NCI-H128 (cell line): ENCODE measurements at regions not wholly inside any gene's neighbourhood (a gene's known extent, or its start where the extent isn't known, plus 50 kb on each side); places are given as distances from the start of the nearest gene placed in this dataset.

Source experiments
- DNase-seq: peaks from one replicate; lab custom pipeline; 2025; ENCODE audit not compliant: unreplicated experiment; lab: John Stamatoyannopoulos, UW

- no peak for DNase-seq
These were observed 199.3 kb downstream of the PCDH18 start for GRCh38 chr4:137333031-137333430.

DNA sequence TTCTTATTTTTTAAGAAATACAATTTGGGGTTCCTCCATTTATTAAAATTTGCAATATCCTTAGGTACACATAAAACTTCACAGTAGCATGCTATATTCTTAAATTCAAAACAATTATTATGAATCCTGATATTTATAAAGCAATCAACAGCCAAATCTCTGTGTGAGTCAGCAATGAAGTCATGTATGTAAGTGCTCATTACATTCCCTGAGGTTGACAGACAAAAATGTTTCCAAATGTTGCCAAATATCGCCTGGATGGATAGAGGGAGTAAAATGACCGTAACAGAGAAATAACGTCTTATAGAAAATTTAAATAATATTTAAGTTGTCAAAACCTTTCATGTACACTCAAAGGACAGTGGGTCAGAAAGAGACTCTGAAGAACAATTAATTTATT, 220.0 kb downstream of the PCDH18 start:
- DNase-seq, result no peak

GRCh38 chr4:137310593-137311490, 221.5 kb downstream of the PCDH18 start:
- no peak for DNase-seq

GRCh38 chr4:137310166-137310565, 222.1 kb downstream of the PCDH18 start:
- DNase-seq, result no peak

DNA sequence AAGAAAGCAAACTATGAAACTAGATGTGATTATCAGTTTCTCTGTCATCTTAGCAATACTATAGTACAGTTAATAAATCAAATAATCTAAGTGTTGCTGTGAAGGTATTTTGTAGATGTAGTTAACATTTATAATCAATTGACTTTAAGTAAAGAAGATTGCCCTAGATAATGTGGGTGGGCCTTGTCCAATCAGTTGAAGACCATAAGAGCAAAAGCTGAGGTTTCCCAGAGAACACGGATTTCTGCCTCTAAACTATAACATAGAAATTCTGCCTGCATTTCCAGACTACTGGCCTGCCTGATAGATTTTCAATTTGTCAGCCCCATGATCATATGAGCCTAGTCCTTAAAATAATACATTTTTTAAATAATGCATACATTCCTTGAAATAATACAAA, 222.9 kb downstream of the PCDH18 start:
- no peak for DNase-seq

DNA sequence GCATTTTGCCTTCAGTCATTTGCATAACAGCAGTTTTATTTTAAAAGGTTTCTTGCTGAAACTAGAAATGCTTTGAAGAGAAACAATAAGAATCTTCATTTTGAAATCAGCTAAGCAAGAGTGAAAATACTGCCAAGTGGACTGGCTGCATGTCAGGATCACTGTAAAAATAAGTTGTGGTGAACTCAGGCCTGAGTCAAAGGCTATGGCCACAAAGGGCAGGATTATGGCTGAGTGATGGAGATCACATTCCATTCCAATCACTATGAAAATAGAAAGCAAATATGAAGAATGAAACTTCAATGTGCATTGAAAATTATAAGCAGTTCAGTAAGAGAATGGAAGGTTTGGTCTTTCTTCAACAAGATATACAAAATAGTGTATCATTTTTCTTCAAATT, 224.5 kb downstream of the PCDH18 start:
- no peak for DNase-seq

- no peak for DNase-seq
These were observed 231.5 kb downstream of the PCDH18 start for GRCh38 chr4:137300776-137301175.

GRCh38 chr4:137299281-137299680, 233.0 kb downstream of the PCDH18 start:
- DNase-seq, result no peak

- DNase-seq, result no peak
These were observed 239.0 kb downstream of the PCDH18 start for GRCh38 chr4:137293281-137293680.

DNA sequence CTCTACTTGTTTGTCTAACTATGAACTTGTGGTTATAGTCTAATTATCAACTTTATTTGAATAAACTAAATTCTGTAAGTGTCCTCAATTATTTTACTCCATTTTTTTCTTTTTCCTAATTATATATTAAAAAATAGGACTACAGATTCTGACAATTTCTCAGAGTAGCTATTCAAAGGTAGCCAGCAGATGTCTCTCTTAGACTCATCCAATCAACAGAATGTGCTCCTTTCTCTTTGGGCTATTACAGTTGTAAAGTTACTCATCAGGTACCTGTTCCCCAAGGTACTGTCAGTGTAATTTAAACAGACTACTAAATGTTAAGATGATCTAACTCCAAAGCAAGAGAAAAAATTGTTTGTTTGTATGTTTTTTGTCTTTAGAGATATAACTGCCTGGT, 248.6 kb downstream of the PCDH18 start:
- DNase-seq, result no peak

DNA sequence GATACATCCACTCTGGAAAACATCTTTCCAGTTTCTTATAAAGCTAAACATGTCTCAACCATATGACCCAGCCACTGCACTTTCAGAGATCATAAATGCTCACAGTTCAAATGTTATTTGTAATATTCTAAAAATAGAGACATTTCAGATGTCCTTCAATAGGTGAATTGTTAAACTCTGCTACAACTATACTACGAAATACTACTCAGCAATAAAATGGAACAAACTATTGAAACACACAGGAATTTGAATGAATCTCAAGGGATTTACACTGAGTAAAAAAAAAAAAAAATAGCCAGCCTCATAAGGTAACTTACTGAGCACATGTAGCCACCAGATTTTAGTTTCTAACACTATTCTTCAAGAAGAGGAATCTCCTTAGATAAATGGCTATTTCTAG, 253.9 kb downstream of the PCDH18 start:
- no peak for DNase-seq

- no peak for DNase-seq
These were observed 257.9 kb downstream of the PCDH18 start for GRCh38 chr4:137274404-137274803.

DNA sequence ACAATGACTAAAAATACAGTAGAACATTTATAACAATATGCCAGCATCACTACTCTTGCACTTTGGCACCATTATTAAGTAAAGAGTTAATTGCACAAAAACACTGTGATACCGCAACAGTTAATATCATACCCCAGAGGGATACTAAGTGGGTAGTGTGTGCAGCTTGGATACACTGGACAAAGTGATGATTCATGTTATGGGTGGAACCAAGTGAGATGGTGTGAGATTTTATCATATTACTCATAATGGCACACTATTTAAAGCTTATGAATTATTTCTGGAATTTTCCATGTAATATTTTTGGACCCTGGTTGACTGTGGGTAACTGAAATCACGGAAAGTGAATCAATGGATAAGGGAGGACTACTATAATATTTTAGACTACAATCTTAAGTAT, 265.3 kb downstream of the PCDH18 start:
- no peak for DNase-seq

DNA sequence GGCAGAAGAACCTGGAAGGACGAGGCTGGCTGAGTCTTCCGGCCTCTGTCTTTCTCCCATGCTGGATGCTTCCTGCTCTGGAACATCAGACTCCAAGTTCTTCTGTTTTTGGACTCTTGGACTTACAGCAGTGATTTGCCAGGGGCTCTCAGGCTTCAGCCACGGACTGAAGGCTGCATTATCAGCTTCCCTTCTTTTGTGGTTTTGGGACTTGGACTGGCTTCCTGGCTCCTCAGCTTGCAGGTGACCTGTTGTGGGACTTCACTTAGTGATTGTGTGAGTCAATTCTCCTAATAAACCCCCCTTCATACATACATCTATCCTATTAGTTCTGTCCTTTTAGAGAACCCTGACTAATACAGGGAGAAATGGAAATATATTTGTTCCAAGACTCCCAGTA, 265.8 kb downstream of the PCDH18 start:
- DNase-seq, result no peak

- DNase-seq, result no peak
These were observed 269.1 kb downstream of the PCDH18 start for GRCh38 chr4:137263206-137263605.

DNA sequence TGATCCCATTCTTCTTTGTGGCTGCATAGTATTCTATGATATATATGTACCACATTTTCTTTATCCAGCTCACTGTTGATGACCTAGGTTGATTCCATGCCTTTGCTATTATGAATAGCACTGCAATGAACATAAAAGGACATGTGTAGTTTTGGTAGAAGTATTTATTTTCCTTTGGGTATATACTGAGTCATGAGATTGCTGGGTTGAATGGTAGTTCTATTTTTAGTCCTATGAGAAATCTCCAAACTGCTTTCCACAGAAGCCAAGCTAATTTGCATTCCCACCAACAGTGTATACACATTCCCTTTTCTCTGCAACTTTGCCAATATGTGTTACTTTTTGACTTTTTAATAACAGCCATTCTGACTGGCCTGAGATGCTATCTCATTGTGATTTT, 278.3 kb downstream of the PCDH18 start:
- DNase-seq, result no peak

DNA sequence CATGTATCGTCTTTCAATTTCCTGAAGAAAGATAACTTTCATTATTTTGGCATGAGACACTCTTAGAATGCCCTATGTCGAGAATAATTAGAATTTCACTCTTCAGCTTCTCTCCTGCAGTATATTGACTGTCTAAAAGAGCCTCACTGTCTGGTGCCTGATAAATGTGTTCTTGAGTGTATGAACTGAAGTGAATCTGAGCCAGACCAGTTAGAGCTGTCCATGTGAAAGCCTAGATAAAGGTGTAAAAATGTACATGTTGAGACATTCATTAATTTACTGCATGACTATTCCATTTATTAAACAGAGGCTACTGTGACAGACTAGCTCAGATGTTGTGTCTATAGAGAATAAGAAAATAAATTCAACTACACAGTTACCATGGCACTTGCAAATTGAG, 283.2 kb downstream of the PCDH18 start:
- DNase-seq, result no peak

GRCh38 chr4:137238456-137239162, 293.7 kb downstream of the PCDH18 start:
- peak; percentile 60 for DNase-seq

DNA sequence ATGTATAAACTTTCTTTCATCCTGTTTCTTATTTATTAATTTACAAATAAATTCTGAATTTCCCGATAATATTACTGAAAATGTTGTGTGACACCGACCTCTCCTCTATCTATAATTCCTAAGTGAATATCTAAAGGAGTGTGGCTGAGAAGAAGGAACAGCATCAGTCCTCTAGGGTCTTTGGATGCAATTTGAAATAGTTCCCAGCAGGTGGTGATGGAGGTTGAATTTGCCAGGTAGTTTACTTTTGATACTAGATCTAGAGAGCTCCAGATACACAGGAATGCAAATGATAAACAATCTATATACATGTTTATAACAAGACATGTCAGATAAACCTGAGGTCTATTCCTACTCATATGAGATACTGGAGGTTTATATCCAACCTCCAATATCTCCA, 305.4 kb downstream of the PCDH18 start:
- no peak for DNase-seq

- DNase-seq, result no peak
These were observed 306.1 kb downstream of the PCDH18 start for GRCh38 chr4:137226221-137226620.

DNA sequence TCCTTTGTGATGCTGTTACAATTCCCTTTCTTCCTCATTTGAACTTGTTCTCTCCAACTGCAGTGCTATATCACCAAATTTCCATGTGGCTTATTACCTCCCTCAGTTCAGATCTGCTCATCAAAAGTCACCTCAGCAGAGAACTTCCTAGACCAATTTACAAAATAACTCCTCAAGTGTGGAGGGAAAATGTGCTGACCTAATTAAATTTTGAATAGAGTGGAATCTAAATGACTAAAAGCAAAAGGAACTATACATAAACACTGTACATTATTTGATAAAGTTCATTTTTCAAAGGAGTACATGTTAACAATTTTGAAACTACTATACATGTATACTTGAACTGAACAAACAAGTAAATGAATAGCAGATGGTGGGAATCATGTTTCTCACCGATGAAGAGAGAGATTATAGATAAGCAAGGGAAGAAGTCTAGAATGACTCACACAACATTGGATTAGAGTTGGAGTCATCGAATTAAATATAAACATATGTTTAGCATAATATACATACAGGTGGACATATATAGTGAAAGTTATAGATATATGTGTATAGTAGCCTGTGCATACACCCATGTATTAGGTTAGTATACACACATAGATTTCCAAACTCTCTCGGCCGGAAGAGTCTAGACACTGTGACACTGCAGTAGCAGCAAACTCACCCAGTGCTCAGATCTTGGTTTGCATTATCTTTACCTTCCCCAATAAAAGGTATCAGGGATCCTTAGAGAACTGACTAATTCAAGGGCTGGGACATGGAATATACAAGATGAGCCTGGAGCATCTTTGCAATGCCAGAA, 318.7 kb downstream of the PCDH18 start:
- no peak for DNase-seq

GRCh38 chr4:137212601-137213000, 319.7 kb downstream of the PCDH18 start:
- no peak for DNase-seq
